ENCODE measurements at regions not wholly inside any gene's neighbourhood (a gene's known extent, or its start where the extent isn't known, plus 50 kb on each side); places are given as distances from the start of the nearest gene placed in this dataset.

DNA sequence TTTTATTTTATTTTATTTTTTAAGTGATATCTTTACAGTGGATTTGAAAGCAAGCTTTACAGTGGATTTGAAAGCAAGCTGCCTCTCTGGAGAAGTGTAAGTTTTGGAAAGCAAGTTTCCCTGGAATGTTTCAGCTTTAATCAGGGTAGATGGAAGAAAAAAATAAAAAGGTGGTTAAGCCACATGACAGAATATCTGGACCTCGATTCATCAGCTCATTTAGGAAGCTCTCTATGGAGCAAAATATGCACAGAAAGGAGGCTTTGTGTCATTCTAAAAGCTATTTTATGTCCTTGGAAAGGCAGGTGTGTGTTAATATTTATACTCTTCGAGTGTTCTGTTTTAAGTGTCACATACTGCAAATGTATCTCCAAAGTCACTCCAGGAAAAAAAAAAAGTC is 409.2 kb upstream of the KLF4 start:
- Histone ChIP-seq H3K4me1 (ENCODE audit: control insufficient read depth in 4 of 4, insufficient read depth in 4 of 4, low read length in 3 of 4) (peaks cover 0 to 4% (median 1%) of the 10 kb centered on the region in 4 donors), H3K9me3 (ENCODE audit: control insufficient read depth in 4 of 4, low read length in 3 of 4) (no peaks in the 10 kb centered on the region), H3K27me3 (ENCODE audit: control insufficient read depth in 4 of 4, insufficient read depth in 4 of 4, low read length in 3 of 4) (no peaks in the 10 kb centered on the region), H3K9ac (ENCODE audit: low read depth in 1 of 2, low read length in 2 of 2) (no peak overlapping the region), H3K27ac (ENCODE audit: low read depth in 1 of 2, low read length in 2 of 2) (no peak overlapping the region), H3K36me3 (ENCODE audit: control insufficient read depth in 4 of 4, insufficient read depth in 3 of 4, low read depth in 1 of 4, low read length in 3 of 4) (no peaks in the 10 kb centered on the region), H3K4me3 (ENCODE audit: low read depth in 1 of 3, low read length in 3 of 3) (no peak overlapping the region)
- DNase-seq (ENCODE audit: low spot score), result no peak
- 79% methylated on average over 2 of the region's 2 CpGs for WGBS
- TF ChIP-seq FOXA1 (IDR thresholded peaks at IDR 0.05) (no peak), RAD21 (IDR thresholded peaks at IDR 0.05) (no peak), RXRA (IDR thresholded peaks at IDR 0.05) (no peak)

DNA sequence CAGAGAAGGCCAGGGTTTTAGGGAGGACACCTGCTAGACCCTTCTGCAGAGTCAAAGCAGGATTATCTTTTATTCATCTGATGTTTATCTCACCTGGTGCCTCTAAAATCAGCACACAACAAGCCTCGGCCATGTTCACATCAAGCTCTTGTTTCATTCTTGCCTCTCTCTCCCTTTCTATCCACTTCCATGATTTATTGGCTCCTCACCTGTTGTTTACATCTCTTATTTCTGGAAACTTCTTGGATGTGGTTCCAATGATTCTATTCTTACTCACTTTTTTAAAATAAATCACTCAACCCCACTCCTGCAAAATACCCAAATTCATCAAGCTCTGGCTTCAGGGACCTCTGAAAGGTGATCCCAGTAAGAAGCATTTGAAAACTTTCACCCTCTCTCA is 407.0 kb upstream of the KLF4 start:
- Histone ChIP-seq H3K9me3 (ENCODE audit: control insufficient read depth in 4 of 4, low read length in 3 of 4) (no peaks in the 10 kb centered on the region), H3K9ac (ENCODE audit: low read depth in 1 of 2, low read length in 2 of 2) (no peak overlapping the region), H3K27ac (ENCODE audit: low read depth in 1 of 2, low read length in 2 of 2) (no peak overlapping the region), H3K27me3 (ENCODE audit: control insufficient read depth in 4 of 4, insufficient read depth in 4 of 4, low read length in 3 of 4) (no peaks in the 10 kb centered on the region), H3K36me3 (ENCODE audit: control insufficient read depth in 4 of 4, insufficient read depth in 3 of 4, low read depth in 1 of 4, low read length in 3 of 4) (no peaks in the 10 kb centered on the region), H3K4me1 (ENCODE audit: control insufficient read depth in 4 of 4, insufficient read depth in 4 of 4, low read length in 3 of 4) (peaks cover 0 to 4% (median 1%) of the 10 kb centered on the region in 4 donors), H3K4me3 (ENCODE audit: low read depth in 1 of 3, low read length in 3 of 3) (no peak overlapping the region)
- DNase-seq (ENCODE audit: low spot score), result no peak
- TF ChIP-seq FOXA2 (IDR thresholded peaks at IDR 0.05) (no peak), RAD21 (IDR thresholded peaks at IDR 0.05) (no peak)
- TF ChIP-seq, protein P1, sequence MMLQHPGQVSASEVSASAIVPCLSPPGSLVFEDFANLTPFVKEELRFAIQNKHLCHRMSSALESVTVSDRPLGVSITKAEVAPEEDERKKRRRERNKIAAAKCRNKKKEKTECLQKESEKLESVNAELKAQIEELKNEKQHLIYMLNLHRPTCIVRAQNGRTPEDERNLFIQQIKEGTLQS (IDR thresholded peaks at IDR 0.05), result no peak
- WGBS, result 98% methylated on average over 1 of the region's 1 CpG

DNA sequence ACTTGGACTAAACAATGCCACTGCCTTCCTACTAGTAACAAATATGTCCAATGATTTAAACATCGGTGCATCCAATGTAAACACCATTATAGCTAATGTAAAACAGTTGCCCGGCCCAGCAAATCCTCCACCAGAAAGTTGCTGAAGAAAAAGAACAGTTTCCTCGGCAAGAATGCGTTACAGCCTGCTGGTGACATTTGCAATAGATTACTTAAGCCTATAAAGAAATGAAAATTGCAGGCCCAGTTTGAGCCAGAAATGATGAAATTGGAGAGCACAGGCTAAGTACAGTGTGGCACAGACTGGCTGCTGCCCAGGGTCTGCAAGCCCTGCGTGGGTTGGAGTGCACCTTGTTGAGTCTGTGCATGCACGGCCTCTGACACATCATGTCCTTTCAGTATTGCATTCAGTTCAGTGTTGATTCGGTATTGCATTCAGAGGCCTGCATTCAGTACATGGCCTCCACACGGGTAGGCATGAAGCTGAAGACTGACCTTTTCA is 406.0 kb upstream of the KLF4 start:
- no peak for TF ChIP-seq HNF4G (IDR thresholded peaks at IDR 0.05)
- TF ChIP-seq GABPA (IDR thresholded peaks at IDR 0.05 in 1 of 2, conservative IDR thresholded peaks at IDR 0.05 in 1 of 2), result no peak
- TF ChIP-seq, protein P2, sequence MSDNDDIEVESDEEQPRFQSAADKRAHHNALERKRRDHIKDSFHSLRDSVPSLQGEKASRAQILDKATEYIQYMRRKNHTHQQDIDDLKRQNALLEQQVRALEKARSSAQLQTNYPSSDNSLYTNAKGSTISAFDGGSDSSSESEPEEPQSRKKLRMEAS (IDR thresholded peaks at IDR 0.05), result no peak
- TF ChIP-seq, protein P1 (IDR thresholded peaks at IDR 0.05), result no peak
- TF ChIP-seq HNF4A (conservative IDR thresholded peaks at IDR 0.05), result no peak
- no peak for TF ChIP-seq SP1 (IDR thresholded peaks at IDR 0.05)
- TF ChIP-seq JUND (IDR thresholded peaks at IDR 0.05), result no peak
- TF ChIP-seq, protein P3, sequence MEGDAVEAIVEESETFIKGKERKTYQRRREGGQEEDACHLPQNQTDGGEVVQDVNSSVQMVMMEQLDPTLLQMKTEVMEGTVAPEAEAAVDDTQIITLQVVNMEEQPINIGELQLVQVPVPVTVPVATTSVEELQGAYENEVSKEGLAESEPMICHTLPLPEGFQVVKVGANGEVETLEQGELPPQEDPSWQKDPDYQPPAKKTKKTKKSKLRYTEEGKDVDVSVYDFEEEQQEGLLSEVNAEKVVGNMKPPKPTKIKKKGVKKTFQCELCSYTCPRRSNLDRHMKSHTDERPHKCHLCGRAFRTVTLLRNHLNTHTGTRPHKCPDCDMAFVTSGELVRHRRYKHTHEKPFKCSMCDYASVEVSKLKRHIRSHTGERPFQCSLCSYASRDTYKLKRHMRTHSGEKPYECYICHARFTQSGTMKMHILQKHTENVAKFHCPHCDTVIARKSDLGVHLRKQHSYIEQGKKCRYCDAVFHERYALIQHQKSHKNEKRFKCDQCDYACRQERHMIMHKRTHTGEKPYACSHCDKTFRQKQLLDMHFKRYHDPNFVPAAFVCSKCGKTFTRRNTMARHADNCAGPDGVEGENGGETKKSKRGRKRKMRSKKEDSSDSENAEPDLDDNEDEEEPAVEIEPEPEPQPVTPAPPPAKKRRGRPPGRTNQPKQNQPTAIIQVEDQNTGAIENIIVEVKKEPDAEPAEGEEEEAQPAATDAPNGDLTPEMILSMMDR (IDR thresholded peaks at IDR 0.05; ENCODE audit: low read depth, low read length, missing input control), result no peak
- no peak for TF ChIP-seq FOXA2 (IDR thresholded peaks at IDR 0.05)
- no peak for TF ChIP-seq YY1 (IDR thresholded peaks at IDR 0.05)
- TF ChIP-seq, protein P4, sequence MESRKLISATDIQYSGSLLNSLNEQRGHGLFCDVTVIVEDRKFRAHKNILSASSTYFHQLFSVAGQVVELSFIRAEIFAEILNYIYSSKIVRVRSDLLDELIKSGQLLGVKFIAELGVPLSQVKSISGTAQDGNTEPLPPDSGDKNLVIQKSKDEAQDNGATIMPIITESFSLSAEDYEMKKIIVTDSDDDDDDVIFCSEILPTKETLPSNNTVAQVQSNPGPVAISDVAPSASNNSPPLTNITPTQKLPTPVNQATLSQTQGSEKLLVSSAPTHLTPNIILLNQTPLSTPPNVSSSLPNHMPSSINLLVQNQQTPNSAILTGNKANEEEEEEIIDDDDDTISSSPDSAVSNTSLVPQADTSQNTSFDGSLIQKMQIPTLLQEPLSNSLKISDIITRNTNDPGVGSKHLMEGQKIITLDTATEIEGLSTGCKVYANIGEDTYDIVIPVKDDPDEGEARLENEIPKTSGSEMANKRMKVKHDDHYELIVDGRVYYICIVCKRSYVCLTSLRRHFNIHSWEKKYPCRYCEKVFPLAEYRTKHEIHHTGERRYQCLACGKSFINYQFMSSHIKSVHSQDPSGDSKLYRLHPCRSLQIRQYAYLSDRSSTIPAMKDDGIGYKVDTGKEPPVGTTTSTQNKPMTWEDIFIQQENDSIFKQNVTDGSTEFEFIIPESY (IDR thresholded peaks at IDR 0.05), result no peak
- no peak for TF ChIP-seq FOXA1 (IDR thresholded peaks at IDR 0.05)
- TF ChIP-seq NR2F2 (IDR thresholded peaks at IDR 0.05), result no peak
- TF ChIP-seq, protein P5, sequence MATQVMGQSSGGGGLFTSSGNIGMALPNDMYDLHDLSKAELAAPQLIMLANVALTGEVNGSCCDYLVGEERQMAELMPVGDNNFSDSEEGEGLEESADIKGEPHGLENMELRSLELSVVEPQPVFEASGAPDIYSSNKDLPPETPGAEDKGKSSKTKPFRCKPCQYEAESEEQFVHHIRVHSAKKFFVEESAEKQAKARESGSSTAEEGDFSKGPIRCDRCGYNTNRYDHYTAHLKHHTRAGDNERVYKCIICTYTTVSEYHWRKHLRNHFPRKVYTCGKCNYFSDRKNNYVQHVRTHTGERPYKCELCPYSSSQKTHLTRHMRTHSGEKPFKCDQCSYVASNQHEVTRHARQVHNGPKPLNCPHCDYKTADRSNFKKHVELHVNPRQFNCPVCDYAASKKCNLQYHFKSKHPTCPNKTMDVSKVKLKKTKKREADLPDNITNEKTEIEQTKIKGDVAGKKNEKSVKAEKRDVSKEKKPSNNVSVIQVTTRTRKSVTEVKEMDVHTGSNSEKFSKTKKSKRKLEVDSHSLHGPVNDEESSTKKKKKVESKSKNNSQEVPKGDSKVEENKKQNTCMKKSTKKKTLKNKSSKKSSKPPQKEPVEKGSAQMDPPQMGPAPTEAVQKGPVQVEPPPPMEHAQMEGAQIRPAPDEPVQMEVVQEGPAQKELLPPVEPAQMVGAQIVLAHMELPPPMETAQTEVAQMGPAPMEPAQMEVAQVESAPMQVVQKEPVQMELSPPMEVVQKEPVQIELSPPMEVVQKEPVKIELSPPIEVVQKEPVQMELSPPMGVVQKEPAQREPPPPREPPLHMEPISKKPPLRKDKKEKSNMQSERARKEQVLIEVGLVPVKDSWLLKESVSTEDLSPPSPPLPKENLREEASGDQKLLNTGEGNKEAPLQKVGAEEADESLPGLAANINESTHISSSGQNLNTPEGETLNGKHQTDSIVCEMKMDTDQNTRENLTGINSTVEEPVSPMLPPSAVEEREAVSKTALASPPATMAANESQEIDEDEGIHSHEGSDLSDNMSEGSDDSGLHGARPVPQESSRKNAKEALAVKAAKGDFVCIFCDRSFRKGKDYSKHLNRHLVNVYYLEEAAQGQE (IDR thresholded peaks at IDR 0.05), result no peak
- Histone ChIP-seq H3K36me3 (ENCODE audit: control insufficient read depth in 4 of 4, insufficient read depth in 3 of 4, low read depth in 1 of 4, low read length in 3 of 4) (no peaks in the 10 kb centered on the region), H3K27ac (ENCODE audit: low read depth in 1 of 2, low read length in 2 of 2) (no peak overlapping the region), H3K4me3 (ENCODE audit: low read depth in 1 of 3, low read length in 3 of 3) (no peak overlapping the region), H3K4me1 (ENCODE audit: control insufficient read depth in 4 of 4, insufficient read depth in 4 of 4, low read length in 3 of 4) (peaks cover 0 to 4% (median 1%) of the 10 kb centered on the region in 4 donors), H3K27me3 (ENCODE audit: control insufficient read depth in 4 of 4, insufficient read depth in 4 of 4, low read length in 3 of 4) (no peaks in the 10 kb centered on the region), H3K9ac (ENCODE audit: low read depth in 1 of 2, low read length in 2 of 2) (no peak overlapping the region), H3K9me3 (ENCODE audit: control insufficient read depth in 4 of 4, low read length in 3 of 4) (peaks cover 0 to 3% (median 1%) of the 10 kb centered on the region in 4 donors)
- WGBS, result 85% methylated on average over 8 of the region's 8 CpGs
- DNase-seq (ENCODE audit: low spot score), result no peak
